GM19463 (cell line): ENCODE measurements at regions not wholly inside any gene's neighbourhood (a gene's known extent, or its start where the extent isn't known, plus 50 kb on each side); places are given as distances from the start of the nearest gene placed in this dataset.

Source experiments
- ATAC-seq: cut with Tn5 transposase; IDR thresholded peaks from one replicate; pipeline ENCODE4 v1.9.1; 2021; ENCODE audit warnings: mild to moderate bottlenecking, moderate library complexity; ENCODE audit not compliant: unreplicated experiment

- ATAC-seq: no peak
Observed at GRCh38 chr3:159123877-159124276, 322.0 kb downstream of the MFSD1 start.

DNA sequence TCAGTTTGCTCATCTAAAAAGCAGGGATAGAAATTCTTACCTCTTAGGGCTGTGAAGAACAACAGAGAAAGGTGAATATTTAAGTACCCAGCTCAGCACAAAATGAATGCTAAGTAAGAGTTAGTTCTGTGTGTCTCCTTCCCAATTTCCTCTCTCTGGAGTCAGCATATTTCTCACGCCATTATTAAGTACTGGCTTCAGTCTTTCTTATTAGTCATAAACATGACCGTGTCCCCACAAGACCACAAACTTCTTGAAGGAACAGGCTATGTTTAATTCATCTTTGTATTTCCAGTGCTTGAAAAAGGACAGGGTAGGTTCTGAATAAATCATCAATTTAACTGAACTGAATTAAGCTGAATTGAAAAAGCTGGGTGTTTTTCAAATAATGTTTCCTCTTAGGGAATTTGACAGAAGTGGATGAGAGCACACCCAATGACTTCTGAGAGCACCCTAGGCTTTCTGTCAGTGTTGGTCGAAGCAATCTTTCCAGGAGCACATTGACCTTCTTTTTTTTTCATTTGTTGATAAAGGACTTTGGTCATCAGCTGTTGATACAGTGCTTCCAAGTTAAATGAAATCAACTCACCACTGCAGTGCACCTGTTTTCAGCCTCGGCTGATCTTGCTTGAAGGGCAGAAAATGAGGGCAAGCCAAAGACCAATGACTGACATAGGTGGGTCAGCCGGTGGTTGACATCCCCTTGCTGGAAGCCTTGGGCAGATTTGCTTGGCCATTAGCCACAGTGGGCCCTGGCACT is 324.6 kb downstream of the MFSD1 start:
- no peak for ATAC-seq

DNA sequence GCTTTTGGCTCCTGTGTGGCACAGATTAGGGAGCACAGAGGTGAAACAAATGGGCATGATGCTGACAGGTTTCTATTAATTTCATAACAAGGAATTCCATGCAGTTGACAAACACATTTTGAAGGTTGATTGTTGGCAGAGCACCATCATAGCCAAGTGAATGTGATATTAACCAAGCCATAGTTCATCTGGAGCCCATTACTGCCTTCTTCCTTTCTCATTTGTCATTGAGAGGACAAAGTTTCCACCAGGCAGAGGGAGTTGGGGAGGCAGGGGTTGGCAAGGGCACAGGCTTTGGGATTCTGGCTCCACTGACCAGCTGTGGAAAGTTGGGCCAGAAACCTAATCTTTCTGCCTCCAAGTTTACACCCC is 325.2 kb downstream of the MFSD1 start:
- ATAC-seq: no peak

- no peak for ATAC-seq
Observed at GRCh38 chr3:159128628-159129027, 326.8 kb downstream of the MFSD1 start.

GRCh38 chr3:159130108-159130507 is 328.3 kb downstream of the MFSD1 start:
- no peak for ATAC-seq

DNA sequence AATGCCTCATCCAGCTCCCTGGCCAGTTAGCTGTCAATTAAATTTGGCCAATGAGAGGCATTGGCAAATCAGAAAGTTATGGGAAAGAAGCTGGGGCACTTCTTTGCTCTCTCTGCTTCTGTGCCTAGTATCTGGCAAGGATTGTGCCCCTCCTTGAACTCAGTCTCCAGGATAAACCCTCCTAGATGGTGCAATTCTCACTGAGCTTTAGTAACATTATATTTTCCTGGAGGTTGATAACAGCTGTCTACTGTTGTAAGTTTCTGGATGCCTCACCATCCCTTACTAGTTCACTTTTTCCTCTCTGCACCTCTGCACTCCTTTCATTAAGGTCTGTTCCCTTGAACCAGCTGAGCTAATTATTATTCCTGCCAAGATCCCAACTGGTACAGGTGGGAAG is 329.5 kb downstream of the MFSD1 start:
- no peak for ATAC-seq

DNA sequence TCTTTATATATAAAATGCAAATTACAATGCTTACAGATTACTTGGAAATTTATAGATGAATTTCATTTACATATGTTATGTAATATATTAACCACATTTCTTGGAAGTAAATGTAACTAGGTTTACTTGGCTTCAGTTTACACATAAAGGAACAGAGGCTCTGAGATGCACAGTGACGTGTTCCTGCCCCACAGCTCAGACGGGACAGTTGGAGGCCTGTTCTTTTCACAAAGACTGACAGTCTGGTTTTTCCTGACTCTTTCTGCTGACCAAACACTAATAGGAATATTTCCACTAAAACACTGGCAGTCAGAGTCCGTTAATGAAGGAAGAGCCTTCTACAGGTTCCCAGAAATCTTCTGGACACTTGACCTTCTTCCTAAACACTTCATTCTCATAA is 336.1 kb downstream of the MFSD1 start:
- ATAC-seq: no peak

- ATAC-seq: no peak
Observed at GRCh38 chr3:159139326-159139725, 337.5 kb downstream of the MFSD1 start.

- no peak for ATAC-seq
Observed at GRCh38 chr3:159144472-159144871, 342.6 kb downstream of the MFSD1 start.

DNA sequence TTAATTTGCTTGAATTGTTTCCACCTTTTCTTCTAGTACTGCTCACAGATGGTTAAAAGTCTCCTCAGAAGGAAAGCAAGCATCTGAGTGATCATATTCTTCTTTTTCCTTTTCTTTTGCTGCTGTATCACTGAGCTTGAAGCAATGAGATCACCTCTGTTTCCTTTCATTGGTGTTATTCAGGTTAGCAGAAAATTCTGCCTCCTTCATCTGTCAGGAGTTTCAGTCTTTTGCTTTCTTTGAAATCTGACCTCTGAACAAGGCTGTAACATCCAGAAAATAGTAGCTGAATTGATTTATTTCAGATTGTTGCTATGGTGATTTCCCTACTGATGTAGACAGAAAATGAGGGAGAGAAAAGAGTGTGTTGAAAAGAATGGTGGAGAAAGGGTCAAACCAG is 343.0 kb downstream of the MFSD1 start:
- no peak for ATAC-seq

DNA sequence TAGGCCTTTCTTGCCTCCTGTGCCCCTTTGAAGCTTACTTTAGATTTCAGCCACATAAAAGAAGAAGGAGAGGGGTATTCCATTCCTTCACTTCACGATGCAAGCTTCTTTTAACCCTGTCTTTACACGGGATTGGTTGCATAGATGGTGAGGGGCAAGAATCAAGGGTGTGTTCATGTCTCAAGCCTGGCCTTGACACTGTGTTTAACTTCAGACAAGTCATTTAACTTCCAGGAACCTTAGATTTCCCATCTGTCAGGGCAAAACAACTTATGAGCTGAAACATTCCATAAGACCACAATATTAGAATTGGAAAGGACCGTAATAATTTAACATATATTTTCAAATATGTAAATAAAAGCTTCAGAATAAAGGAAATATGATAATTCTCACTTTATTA is 344.5 kb downstream of the MFSD1 start:
- ATAC-seq: no peak

DNA sequence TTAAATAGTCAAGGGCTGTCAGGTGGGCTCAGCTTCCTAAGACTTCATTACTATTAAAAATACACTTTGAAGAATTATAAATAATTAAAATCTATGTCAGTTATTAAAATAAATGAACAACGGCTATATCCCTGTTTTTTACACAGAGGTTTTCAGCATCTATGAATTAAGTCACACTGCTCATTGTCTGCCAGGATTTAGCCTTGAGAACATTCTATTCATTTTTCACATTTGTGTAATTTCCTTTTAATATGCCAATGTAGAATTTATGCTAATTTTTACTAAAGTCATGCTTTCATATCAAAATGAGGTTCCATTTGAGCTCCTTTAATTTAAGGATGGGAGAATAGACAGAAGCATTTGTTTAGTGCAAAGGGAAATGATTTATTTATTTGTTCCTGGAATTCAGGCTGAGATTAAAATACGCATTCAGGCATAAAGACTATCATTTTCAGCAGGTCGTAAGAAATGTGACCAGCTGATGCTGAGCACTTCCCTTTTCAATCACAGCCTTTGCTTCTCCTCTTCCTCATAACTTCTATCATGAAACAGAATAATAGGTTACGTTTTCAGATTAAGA is 345.1 kb downstream of the MFSD1 start:
- ATAC-seq: no peak

- no peak for ATAC-seq
Observed at GRCh38 chr3:159147813-159148212, 346.0 kb downstream of the MFSD1 start.

- ATAC-seq: no peak
Observed at GRCh38 chr3:159148466-159148865, 346.6 kb downstream of the MFSD1 start.

GRCh38 chr3:159149131-159149530 is 347.3 kb downstream of the MFSD1 start:
- no peak for ATAC-seq

- ATAC-seq: no peak
Observed at GRCh38 chr3:159149633-159150032, 347.8 kb downstream of the MFSD1 start.

DNA sequence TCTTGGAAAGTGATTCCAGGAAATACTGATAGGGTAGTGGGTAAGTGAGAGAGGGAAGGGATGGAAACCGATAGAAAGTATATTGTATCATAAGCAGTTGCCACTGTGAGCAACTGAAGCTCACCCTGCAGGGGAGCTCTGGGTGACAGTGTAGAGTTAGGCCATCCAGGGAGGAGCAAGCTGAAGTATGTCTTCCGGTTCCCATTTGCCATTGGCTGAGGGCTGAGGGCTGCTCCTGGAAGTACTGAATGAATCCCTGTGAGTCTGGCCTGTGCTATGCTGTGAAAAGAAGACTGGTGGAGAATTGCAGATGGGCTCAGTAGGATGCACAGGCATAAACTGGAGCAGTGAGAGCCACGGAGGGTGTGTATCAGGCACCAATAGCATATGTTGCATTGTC is 348.3 kb downstream of the MFSD1 start:
- no peak for ATAC-seq

- ATAC-seq: no peak
Observed at GRCh38 chr3:159151130-159151529, 349.3 kb downstream of the MFSD1 start.

- no peak for ATAC-seq
Observed at GRCh38 chr3:159157275-159157674, 355.4 kb downstream of the MFSD1 start.

GRCh38 chr3:159158213-159158612 is 356.4 kb downstream of the MFSD1 start:
- no peak for ATAC-seq

GRCh38 chr3:159158801-159159200 is 356.9 kb downstream of the MFSD1 start:
- no peak for ATAC-seq

DNA sequence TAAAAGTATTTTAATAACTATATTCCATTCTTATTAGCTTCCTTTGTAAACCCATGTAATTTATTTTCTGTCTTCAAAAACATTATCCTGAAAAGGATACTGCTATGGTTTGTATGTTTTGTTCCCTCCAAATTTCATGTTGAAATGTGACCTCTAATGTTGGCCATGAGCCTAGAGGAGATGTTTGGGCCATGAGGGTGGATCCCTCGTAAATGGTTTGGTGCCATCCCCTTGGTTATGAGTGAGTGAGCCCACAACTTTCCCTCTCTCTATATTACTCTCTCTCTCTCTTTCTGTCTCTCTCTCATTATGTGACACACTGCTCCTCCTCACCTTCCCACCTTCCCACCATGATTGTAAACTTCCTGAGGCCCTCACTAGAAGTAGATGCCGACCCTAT is 357.7 kb downstream of the MFSD1 start:
- no peak for ATAC-seq

DNA sequence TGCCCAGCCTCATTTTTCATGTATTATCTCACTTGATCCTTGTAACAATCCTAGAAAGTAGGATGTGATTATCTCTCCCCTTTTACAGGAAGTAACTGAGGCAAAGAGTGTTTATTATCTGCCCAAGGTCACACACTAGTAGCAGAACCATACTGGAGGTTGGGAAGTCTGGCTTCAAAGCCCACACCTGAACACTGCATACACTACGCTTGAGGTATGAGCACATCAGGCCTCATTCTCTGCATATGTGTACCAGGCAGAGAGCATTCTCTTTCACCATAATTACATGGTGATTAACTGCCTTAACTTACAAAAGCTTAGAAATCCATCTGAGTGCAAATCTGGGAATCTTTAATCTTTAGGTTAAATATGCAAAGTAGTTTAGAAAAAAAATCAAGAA is 361.8 kb downstream of the MFSD1 start:
- no peak for ATAC-seq
